Heart left ventricle (tissue), 16 donors: ENCODE measurements at regions not wholly inside any gene's neighbourhood (a gene's known extent, or its start where the extent isn't known, plus 50 kb on each side); places are given as distances from the start of the nearest gene placed in this dataset.
"Not testable (repeated sequence)": the region's sequence is repeated elsewhere in the genome, so short reads cannot be mapped to it uniquely, and the experiment has no call there.

ENCODE experiments used
- ATAC-seq, 4 donors: fragments of 200-7000 bp; cut with Tn5 transposase; one replicate each; pipeline ENCODE4 v1.9.1; 2020 to 2022; ENCODE audit warnings: moderate library complexity in 4 of 4, mild to moderate bottlenecking in 3 of 4, moderate number of reproducible peaks in 1 of 4
- DNase-seq, 5 donors: peaks; one replicate each; pipeline ENCODE4 v3.0.0-alpha.2; 2020
- H3K27ac ChIP-seq, 12 donors: fragments of 200-600 bp; sonication (generic) in 4 of 12; one replicate each; pipeline versions ENCODE4 v1.5.0 to v1.8.0; 2016 to 2022; ENCODE audit warnings: mild to moderate bottlenecking in 2 of 12
- H3K27me3 ChIP-seq, 9 donors: fragments of 200-600 bp; sonication (generic) in 2 of 9; one replicate each; pipeline versions ENCODE4 v1.5.1 to v1.8.0; 2016 to 2022; ENCODE audit warnings: mild to moderate bottlenecking in 3 of 9
- H3K36me3 ChIP-seq, 9 donors: fragments of 200-600 bp; sonication (generic) in 2 of 9; one replicate each; pipeline versions ENCODE4 v1.5.0 to v1.8.0; 2018 to 2022; ENCODE audit warnings: mild to moderate bottlenecking in 2 of 9
- H3K4me1 ChIP-seq, 12 donors: fragments of 200-600 bp; sonication (generic) in 4 of 12; one replicate each; pipeline versions ENCODE4 v1.5.0 to v1.8.0; 2016 to 2022; ENCODE audit warnings: mild to moderate bottlenecking in 3 of 12
- H3K4me3 ChIP-seq, 12 donors: fragments of 200-600 bp; sonication (generic) in 4 of 12; one replicate each; pipeline versions ENCODE4 v1.5.0 to v1.8.0; 2017 to 2022; ENCODE audit warnings: mild to moderate bottlenecking in 9 of 12, moderate library complexity in 4 of 12
- H3K9me3 ChIP-seq, 12 donors: fragments of 200-600 bp; sonication (generic) in 4 of 12; one replicate each; pipeline versions ENCODE4 v1.5.0 to v1.8.0; 2016 to 2022; ENCODE audit warnings: mild to moderate bottlenecking in 1 of 12
- CTCF ChIP-seq, 12 donors: fragments of 200-600 bp; sonication (generic) in 4 of 12; IDR thresholded peaks; one replicate each; pipeline versions ENCODE4 v1.5.0 to v1.8.0; 2018 to 2022; ENCODE audit warnings: antibody characterized with exemption in 12 of 12, mild to moderate bottlenecking in 5 of 12
- POLR2A ChIP-seq, 2 donors: fragments of 450-650 bp; IDR thresholded peaks; one replicate each; pipeline ENCODE4 v1.6.1; 2017; ENCODE audit warnings: antibody characterized with exemption in 2 of 2, mild to moderate bottlenecking in 2 of 2, moderate library complexity in 2 of 2
- WGBS, 4 donors: extraction: QIAGEN DNeasy Blood & Tissue Kit in 2 of 4; methylation state at CpG; one replicate each; pipeline versions ENCODE4 v1.1.5 to v1.1.7; 2013 to 2018; 5-methylcytosine and 5-hydroxymethylcytosine counted together
- intact Hi-C, 10 donors: fragments of 100-400 bp; cut with DNase I; formaldehyde crosslinking; loops; one replicate each; pipeline versions ENCODE4 v1.11.1 to v1.14.2; 2022
- donor health status: ischemic (EF 13 %, LVEDD 7.1; RV severe dilation, severe dysfunction).
- donor health status: healthy with polysubstance abuse.
- donor health status: DM: no; HTN: yes; CAD: no.
- donor health status: DM: no; HTN: no; CAD: no.
- donor health status: ischemic (EF 25% LVEDD 6.9; RV normal size, moderate dysfunction).
- donor health status: ischemic (EF 25% LVEDD 5.7; RV mildly dilated, moderate dysfunction).
- donor health status: healthy.
- donor health status: DM: yes; HTN: yes; CAD: no.
- donor health status: ischemic (EF 35%, LVEDD 5.7; RV mildly dilated, moderate dysfunction).
- donor health status: nonischemic (EF 11% LVEDD 7.7; RV severe dilation, severe dysfunction).
- donor health status: DM: yes; HTN: yes; CAD: no.
- donor health status: PGD.
- donor health status: ischemic (EF 29% LVEDD 5.4; RV normal size, mild dysfunction).
- donor health status: nonischemic (EF 23%, LVEDD 6.1; RV moderate dilation, normal function).

- H3K36me3 ChIP-seq: no peaks in the 10 kb centered on the region
- intact Hi-C loops: loop anchor here in 1 of 10 donors (5.0 kb wide), 1 partner anchor 95 kb away; no protein-coding TSS in a partner anchor
- H3K27ac ChIP-seq: peak overlapping the region in 2 of 12 donors; percentile 7 to 55
- WGBS, 4 donors: 85 to 90% (median 87%) methylated on average over 11 of the region's 11 CpGs
- H3K4me3 ChIP-seq: no peak overlapping the region
- H3K4me1 ChIP-seq: peaks cover 0 to 47% (median 8%) of the 10 kb centered on the region in 12 donors
- TF ChIP-seq POLR2A (IDR thresholded peaks at IDR 0.05) (no peak), CTCF (IDR thresholded peaks at IDR 0.05) (no peak)
- DNase-seq (peak in 1 of 5 donors; percentile 53), ATAC-seq (peak in 3 of 4 donors; percentile 61 to 91 (median 75))
- H3K27me3 ChIP-seq: no peaks in the 10 kb centered on the region
- H3K9me3 ChIP-seq: no peaks in the 10 kb centered on the region
Observed at GRCh38 chr11:122197066-122197987, 81.3 kb upstream of the BLID start.

GRCh38 chr11:122195790-122196189 is 79.8 kb upstream of the BLID start:
- no peak for DNase-seq
- peak overlapping the region in 1 of 12 donors; percentile 33 for H3K27ac ChIP-seq
- H3K4me1 ChIP-seq: peaks cover 0 to 36% (median 5%) of the 10 kb centered on the region in 12 donors
- TF ChIP-seq POLR2A (IDR thresholded peaks at IDR 0.05) (no peak), CTCF (IDR thresholded peaks at IDR 0.05) (no peak)
- no peaks in the 10 kb centered on the region for H3K9me3 ChIP-seq
- ATAC-seq: no peak
- intact Hi-C loops: loop anchor here in 1 of 10 donors (5.0 kb wide), 1 partner anchor 93 kb away; no protein-coding TSS in a partner anchor
- WGBS, 4 donors: 64 to 75% (median 67%) methylated on average over 3 of the region's 3 CpGs
- H3K27me3 ChIP-seq: no peaks in the 10 kb centered on the region
- no peak overlapping the region for H3K4me3 ChIP-seq
- no peaks in the 10 kb centered on the region for H3K36me3 ChIP-seq

GRCh38 chr11:122193881-122194480 is 78.0 kb upstream of the BLID start:
- 90 to 98% (median 96%) methylated on average over 5 of the region's 5 CpGs for WGBS, 4 donors
- H3K9me3 ChIP-seq, intact Hi-C loops, H3K36me3 ChIP-seq, H3K27me3 ChIP-seq, H3K27ac ChIP-seq, DNase-seq, H3K4me3 ChIP-seq, ATAC-seq: not testable (repeated sequence)
- peaks cover 0 to 35% (median 5%) of the 10 kb centered on the region in 12 donors for H3K4me1 ChIP-seq

GRCh38 chr11:122193457-122193856 is 77.4 kb upstream of the BLID start:
- H3K4me3 ChIP-seq: no peak overlapping the region
- intact Hi-C loops: no loop called here
- H3K36me3 ChIP-seq: no peaks in the 10 kb centered on the region
- peak overlapping the region in 1 of 12 donors; percentile 15 for H3K27ac ChIP-seq
- TF ChIP-seq CTCF (IDR thresholded peaks at IDR 0.05) (no peak), POLR2A (IDR thresholded peaks at IDR 0.05) (no peak)
- H3K9me3 ChIP-seq: no peaks in the 10 kb centered on the region
- no peaks in the 10 kb centered on the region for H3K27me3 ChIP-seq
- WGBS, 4 donors: 86 to 100% (median 93%) methylated on average over 1 of the region's 1 CpG
- ATAC-seq: no peak
- no peak for DNase-seq
- peaks cover 0 to 34% (median 4%) of the 10 kb centered on the region in 12 donors for H3K4me1 ChIP-seq
